Liver (tissue), 7 donors: ENCODE measurements at regions not wholly inside any gene's neighbourhood (a gene's known extent, or its start where the extent isn't known, plus 50 kb on each side); places are given as distances from the start of the nearest gene placed in this dataset.
"Not testable (repeated sequence)": the region's sequence is repeated elsewhere in the genome, so short reads cannot be mapped to it uniquely, and the experiment has no call there.

Experiments used
- DNase-seq: peaks from one replicate; pipeline ENCODE4 v3.0.0-alpha.2; 2017; ENCODE audit warnings: low spot score
- H3K27ac ChIP-seq, 2 donors: one replicate each; pipeline ENCODE4 v1.7.0; 2013; ENCODE audit warnings: inconsistent platforms in 2 of 2, low read length in 2 of 2, control low read depth in 1 of 2, low read depth in 1 of 2, mild to moderate bottlenecking in 1 of 2
- H3K27me3 ChIP-seq, 4 donors: one replicate each; pipeline versions ENCODE4 v1.6.1 to v1.7.0; 2013; ENCODE audit warnings: low read length in 3 of 4, inconsistent platforms in 1 of 4, mild to moderate bottlenecking in 1 of 4, moderate library complexity in 1 of 4; ENCODE audit not compliant: control insufficient read depth in 4 of 4, insufficient read depth in 4 of 4
- H3K36me3 ChIP-seq, 4 donors: one replicate each; pipeline versions ENCODE4 v1.6.1 to v1.7.0; 2013; ENCODE audit warnings: low read length in 3 of 4, mild to moderate bottlenecking in 3 of 4, low read depth in 1 of 4, moderate library complexity in 1 of 4; ENCODE audit not compliant: control insufficient read depth in 4 of 4, insufficient read depth in 3 of 4
- H3K4me1 ChIP-seq, 4 donors: one replicate each; pipeline versions ENCODE4 v1.6.1 to v1.7.0; 2013; ENCODE audit warnings: low read length in 3 of 4, mild to moderate bottlenecking in 3 of 4, moderate library complexity in 1 of 4; ENCODE audit not compliant: control insufficient read depth in 4 of 4, insufficient read depth in 4 of 4
- H3K4me3 ChIP-seq, 3 donors: one replicate each; pipeline versions ENCODE4 v1.6.1 to v1.7.0; 2013; ENCODE audit warnings: low read length in 3 of 3, control low read depth in 1 of 3, low read depth in 1 of 3, mild to moderate bottlenecking in 1 of 3
- H3K9ac ChIP-seq, 2 donors: one replicate each; pipeline ENCODE4 v1.7.0; 2013; ENCODE audit warnings: low read length in 2 of 2, mild to moderate bottlenecking in 2 of 2, moderate library complexity in 2 of 2, control low read depth in 1 of 2, low read depth in 1 of 2
- H3K9me3 ChIP-seq, 4 donors: one replicate each; pipeline versions ENCODE4 v1.6.1 to v1.7.0; 2013; ENCODE audit warnings: low read length in 3 of 4; ENCODE audit not compliant: control insufficient read depth in 4 of 4
- FOXA1 ChIP-seq: IDR thresholded peaks from 2 replicates; pipeline ENCODE4 v1.6.1; 2016; ENCODE audit warnings: antibody characterized with exemption
- HNF4A ChIP-seq, 2 donors: conservative IDR thresholded peaks; 2 replicates each; pipeline ENCODE4 v1.6.1; 2016; ENCODE audit warnings: antibody characterized with exemption in 2 of 2, mild to moderate bottlenecking in 2 of 2
- NR2F2 ChIP-seq: IDR thresholded peaks from 2 replicates; pipeline ENCODE4 v1.6.1; 2016; ENCODE audit warnings: antibody characterized with exemption
- RAD21 ChIP-seq, 2 donors: IDR thresholded peaks; 2 replicates each; pipeline ENCODE4 v1.6.1; 2016; ENCODE audit warnings: antibody characterized with exemption in 2 of 2, mild to moderate bottlenecking in 2 of 2
- RXRA ChIP-seq, 2 donors: IDR thresholded peaks; 2 replicates each; pipeline ENCODE4 v1.6.1; 2017 to 2018; ENCODE audit warnings: antibody characterized with exemption in 2 of 2, mild to moderate bottlenecking in 1 of 2
- TAF1 ChIP-seq: conservative IDR thresholded peaks from 2 replicates; pipeline ENCODE4 v1.6.1; 2016; ENCODE audit warnings: antibody characterized with exemption, mild to moderate bottlenecking
- YY1 ChIP-seq: IDR thresholded peaks from 2 replicates; pipeline ENCODE4 v1.6.1; 2016; ENCODE audit warnings: antibody characterized with exemption, mild to moderate bottlenecking
- WGBS: extraction: QIAGEN DNeasy Blood & Tissue Kit; methylation state at CpG from one replicate; pipeline ENCODE4 v1.1.7; 2013; 5-methylcytosine and 5-hydroxymethylcytosine counted together
- TF ChIP-seq, protein P1 (sequence below): IDR thresholded peaks from 2 replicates; pipeline ENCODE4 v1.6.1; 2016; ENCODE audit warnings: antibody characterized with exemption
- TF ChIP-seq, protein P2 (sequence below): IDR thresholded peaks from 2 replicates; pipeline ENCODE4 v1.6.1; 2016; ENCODE audit warnings: antibody characterized with exemption
- TF ChIP-seq, protein P3 (sequence below): IDR thresholded peaks from 2 replicates; pipeline ENCODE4 v1.6.1; 2016; ENCODE audit warnings: antibody characterized with exemption, mild to moderate bottlenecking
- donor health status: healthy.
- donor health status: healthy.
- donor health status: healthy.
- donor health status: healthy.

DNA sequence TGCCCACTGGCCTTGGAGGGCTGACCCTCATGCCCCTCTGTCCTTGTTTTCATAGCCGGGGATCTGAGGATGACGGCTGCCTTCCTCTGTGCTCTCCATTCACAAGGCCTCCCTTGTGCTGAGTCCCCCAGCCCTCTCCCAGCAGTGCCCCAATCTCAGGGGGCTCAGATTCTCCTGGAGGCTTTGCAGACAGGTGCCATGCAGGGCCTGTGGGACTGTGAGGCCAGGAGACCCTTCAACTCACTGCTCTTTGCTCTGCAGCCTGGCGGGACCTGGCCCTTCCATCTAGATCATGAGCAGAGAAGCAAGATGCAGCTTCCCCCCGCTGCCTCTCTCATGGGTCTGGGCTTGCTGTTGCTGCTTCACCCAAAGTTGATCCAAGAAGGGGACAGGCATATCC is 356.0 kb downstream of the BCL11B start:
- Histone ChIP-seq H3K4me1 (no peaks in the 10 kb centered on the region), H3K9me3 (no peaks in the 10 kb centered on the region), H3K4me3 (no peak overlapping the region), H3K27ac (no peak overlapping the region), H3K36me3 (no peaks in the 10 kb centered on the region), H3K9ac (no peak overlapping the region), H3K27me3 (peaks cover 0 to 4% (median 0%) of the 10 kb centered on the region in 4 donors)
- 68% methylated on average over 4 of the region's 4 CpGs for WGBS
- no peak for DNase-seq
- no peak for TF ChIP-seq HNF4A (conservative IDR thresholded peaks at IDR 0.05)
- TF ChIP-seq, protein P1, sequence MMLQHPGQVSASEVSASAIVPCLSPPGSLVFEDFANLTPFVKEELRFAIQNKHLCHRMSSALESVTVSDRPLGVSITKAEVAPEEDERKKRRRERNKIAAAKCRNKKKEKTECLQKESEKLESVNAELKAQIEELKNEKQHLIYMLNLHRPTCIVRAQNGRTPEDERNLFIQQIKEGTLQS = no peak

DNA sequence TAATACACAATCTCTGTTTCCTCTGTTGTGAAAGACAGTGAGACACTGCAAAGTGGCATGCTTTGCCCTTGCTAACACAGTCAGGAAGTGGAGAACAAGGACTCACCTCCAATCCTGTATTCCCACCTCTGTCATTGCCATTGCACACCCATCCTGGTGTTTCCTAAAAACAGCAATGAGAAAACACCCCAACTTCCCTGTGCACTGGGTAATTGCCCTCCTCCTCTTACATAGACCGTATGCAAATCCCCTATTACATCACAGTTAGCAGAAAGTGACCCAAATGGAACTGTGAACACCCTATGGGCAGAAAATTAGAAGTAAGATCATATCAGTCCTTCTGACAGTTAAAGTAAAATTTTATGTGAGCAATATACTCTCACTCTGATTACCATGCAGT is 355.5 kb downstream of the BCL11B start:
- Histone ChIP-seq H3K36me3 (no peaks in the 10 kb centered on the region), H3K9me3 (no peaks in the 10 kb centered on the region), H3K27ac (no peak overlapping the region), H3K4me3 (no peak overlapping the region), H3K9ac (no peak overlapping the region), H3K27me3 (peaks cover 0 to 4% (median 0%) of the 10 kb centered on the region in 4 donors), H3K4me1 (no peaks in the 10 kb centered on the region)
- TF ChIP-seq, protein P2, sequence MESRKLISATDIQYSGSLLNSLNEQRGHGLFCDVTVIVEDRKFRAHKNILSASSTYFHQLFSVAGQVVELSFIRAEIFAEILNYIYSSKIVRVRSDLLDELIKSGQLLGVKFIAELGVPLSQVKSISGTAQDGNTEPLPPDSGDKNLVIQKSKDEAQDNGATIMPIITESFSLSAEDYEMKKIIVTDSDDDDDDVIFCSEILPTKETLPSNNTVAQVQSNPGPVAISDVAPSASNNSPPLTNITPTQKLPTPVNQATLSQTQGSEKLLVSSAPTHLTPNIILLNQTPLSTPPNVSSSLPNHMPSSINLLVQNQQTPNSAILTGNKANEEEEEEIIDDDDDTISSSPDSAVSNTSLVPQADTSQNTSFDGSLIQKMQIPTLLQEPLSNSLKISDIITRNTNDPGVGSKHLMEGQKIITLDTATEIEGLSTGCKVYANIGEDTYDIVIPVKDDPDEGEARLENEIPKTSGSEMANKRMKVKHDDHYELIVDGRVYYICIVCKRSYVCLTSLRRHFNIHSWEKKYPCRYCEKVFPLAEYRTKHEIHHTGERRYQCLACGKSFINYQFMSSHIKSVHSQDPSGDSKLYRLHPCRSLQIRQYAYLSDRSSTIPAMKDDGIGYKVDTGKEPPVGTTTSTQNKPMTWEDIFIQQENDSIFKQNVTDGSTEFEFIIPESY = no peak
- no peak for TF ChIP-seq RXRA (IDR thresholded peaks at IDR 0.05)
- TF ChIP-seq NR2F2 = no peak
- TF ChIP-seq, protein P3, sequence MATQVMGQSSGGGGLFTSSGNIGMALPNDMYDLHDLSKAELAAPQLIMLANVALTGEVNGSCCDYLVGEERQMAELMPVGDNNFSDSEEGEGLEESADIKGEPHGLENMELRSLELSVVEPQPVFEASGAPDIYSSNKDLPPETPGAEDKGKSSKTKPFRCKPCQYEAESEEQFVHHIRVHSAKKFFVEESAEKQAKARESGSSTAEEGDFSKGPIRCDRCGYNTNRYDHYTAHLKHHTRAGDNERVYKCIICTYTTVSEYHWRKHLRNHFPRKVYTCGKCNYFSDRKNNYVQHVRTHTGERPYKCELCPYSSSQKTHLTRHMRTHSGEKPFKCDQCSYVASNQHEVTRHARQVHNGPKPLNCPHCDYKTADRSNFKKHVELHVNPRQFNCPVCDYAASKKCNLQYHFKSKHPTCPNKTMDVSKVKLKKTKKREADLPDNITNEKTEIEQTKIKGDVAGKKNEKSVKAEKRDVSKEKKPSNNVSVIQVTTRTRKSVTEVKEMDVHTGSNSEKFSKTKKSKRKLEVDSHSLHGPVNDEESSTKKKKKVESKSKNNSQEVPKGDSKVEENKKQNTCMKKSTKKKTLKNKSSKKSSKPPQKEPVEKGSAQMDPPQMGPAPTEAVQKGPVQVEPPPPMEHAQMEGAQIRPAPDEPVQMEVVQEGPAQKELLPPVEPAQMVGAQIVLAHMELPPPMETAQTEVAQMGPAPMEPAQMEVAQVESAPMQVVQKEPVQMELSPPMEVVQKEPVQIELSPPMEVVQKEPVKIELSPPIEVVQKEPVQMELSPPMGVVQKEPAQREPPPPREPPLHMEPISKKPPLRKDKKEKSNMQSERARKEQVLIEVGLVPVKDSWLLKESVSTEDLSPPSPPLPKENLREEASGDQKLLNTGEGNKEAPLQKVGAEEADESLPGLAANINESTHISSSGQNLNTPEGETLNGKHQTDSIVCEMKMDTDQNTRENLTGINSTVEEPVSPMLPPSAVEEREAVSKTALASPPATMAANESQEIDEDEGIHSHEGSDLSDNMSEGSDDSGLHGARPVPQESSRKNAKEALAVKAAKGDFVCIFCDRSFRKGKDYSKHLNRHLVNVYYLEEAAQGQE = no peak
- no peak for TF ChIP-seq RAD21 (IDR thresholded peaks at IDR 0.05)
- no peak for TF ChIP-seq TAF1
- DNase-seq = no peak
- WGBS = 57% methylated on average over 1 of the region's 1 CpG

DNA sequence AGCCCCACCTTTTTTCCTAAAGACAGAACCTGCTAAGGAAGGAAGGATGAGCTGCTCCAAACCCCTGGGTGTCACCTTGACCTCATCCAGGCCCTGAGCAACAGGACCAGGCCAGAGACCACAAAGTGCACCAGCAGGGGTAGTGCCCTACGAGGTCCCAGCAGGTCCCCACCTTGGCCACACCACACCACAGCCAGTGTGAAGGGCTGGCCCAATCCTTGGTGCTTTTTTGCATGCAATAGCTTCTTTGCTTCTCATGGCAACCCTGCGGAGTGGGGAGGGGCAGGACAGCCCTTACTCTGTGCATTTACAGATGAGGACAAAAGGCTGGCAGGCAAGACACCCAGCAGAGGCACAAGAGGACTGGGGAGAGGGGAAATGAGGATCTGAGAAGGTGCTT is 352.6 kb downstream of the BCL11B start:
- H3K9me3 ChIP-seq = no peaks in the 10 kb centered on the region
- no peak for DNase-seq
- H3K9ac ChIP-seq = no peak overlapping the region
- WGBS = 46% methylated on average over 2 of the region's 2 CpGs
- H3K4me3 ChIP-seq = no peak overlapping the region
- H3K27ac ChIP-seq = no peak overlapping the region
- TF ChIP-seq, protein P2 = no peak
- no peak for TF ChIP-seq YY1
- no peak for TF ChIP-seq FOXA1
- H3K4me1 ChIP-seq = no peaks in the 10 kb centered on the region
- no peaks in the 10 kb centered on the region for H3K27me3 ChIP-seq
- no peaks in the 10 kb centered on the region for H3K36me3 ChIP-seq

DNA sequence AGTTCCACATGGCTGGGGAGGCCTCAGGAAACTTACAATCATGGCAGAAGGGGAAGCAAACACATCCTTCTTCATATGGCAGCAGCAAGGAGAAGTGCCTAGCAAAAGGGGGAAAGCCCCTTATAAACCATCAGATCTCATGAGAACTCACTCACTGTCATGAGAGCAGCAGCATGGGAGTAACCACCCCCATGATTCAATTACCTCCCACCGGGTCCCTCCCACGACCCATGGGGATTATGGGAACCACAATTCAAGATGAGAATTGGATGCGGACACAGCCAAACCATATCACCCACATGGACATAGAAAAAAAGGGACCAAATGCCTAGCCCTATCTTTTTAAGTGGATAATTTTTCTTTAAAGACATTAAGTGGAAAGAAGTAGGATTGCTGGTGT is 350.7 kb downstream of the BCL11B start:
- not testable (repeated sequence) for H3K4me3 ChIP-seq, H3K27ac ChIP-seq, DNase-seq, H3K9me3 ChIP-seq, H3K36me3 ChIP-seq, H3K4me1 ChIP-seq, H3K9ac ChIP-seq, H3K27me3 ChIP-seq
- WGBS = 74% methylated on average over 3 of the region's 3 CpGs
